AG04449 (cell line): ENCODE measurements at regions not wholly inside any gene's neighbourhood (a gene's known extent, or its start where the extent isn't known, plus 50 kb on each side); places are given as distances from the start of the nearest gene placed in this dataset.

Experiments
- CTCF ChIA-PET: fragments of 350-600 bp; formaldehyde crosslinking; extraction: SDS; loops from one replicate; lab custom pipeline; 2021; ENCODE audit warnings: antibody characterized with exemption; lab: Yijun Ruan, JAX
- POLR2A ChIA-PET: fragments of 400-600, 350-600 bp; formaldehyde crosslinking; extraction: SDS; loops from one replicate; lab custom pipeline; 2020; ENCODE audit warnings: antibody characterized with exemption, inconsistent platforms; lab: Yijun Ruan, JAX
- DNase-seq: peaks from one replicate; pipeline ENCODE4 v3.0.0-alpha.2; 2010; ENCODE audit warnings: low read depth, low spot score
- H3K4me3 ChIP-seq: 2 replicates; pipeline ENCODE4 v1.5.1; 2011; ENCODE audit warnings: low read depth, mild to moderate bottlenecking, control low read depth, low read length
- CTCF ChIP-seq: IDR thresholded peaks from one replicate; pipeline ENCODE4 v1.5.1; 2011; ENCODE audit warnings: mild to moderate bottlenecking, moderate library complexity, low read length, control low read depth, inconsistent platforms; ENCODE audit not compliant: insufficient read depth; ENCODE audit errors: missing control alignments

- DNase-seq = no peak
- POLR2A ChIA-PET = no interaction called here
- TF ChIP-seq CTCF = no peak
- H3K4me3 ChIP-seq = no peak overlapping the region
- CTCF ChIA-PET = no interaction called here
Observed at GRCh38 chr16:65846210-65846602, 520.3 kb upstream of the CDH5 start.

GRCh38 chr16:65845466-65846209 lies 520.9 kb upstream of the CDH5 start:
- DNase-seq = no peak
- TF ChIP-seq CTCF = no peak
- CTCF ChIA-PET = no interaction called here
- POLR2A ChIA-PET = no interaction called here
- H3K4me3 ChIP-seq = no peak overlapping the region

GRCh38 chr16:65843941-65844340 lies 522.5 kb upstream of the CDH5 start:
- no peak for TF ChIP-seq CTCF
- no peak overlapping the region for H3K4me3 ChIP-seq
- POLR2A ChIA-PET = no interaction called here
- no peak for DNase-seq
- CTCF ChIA-PET = interaction anchor here (1.1 kb wide), 1 partner anchor 10 kb away, joined by 3 read pairs; no protein-coding TSS in a partner anchor

GRCh38 chr16:65842067-65842466 lies 524.4 kb upstream of the CDH5 start:
- CTCF ChIA-PET = no interaction called here
- no peak for TF ChIP-seq CTCF
- H3K4me3 ChIP-seq = no peak overlapping the region
- POLR2A ChIA-PET = no interaction called here
- no peak for DNase-seq

- TF ChIP-seq CTCF = no peak
- no peak overlapping the region for H3K4me3 ChIP-seq
- no peak for DNase-seq
- ChIA-PET CTCF (no interaction called here), POLR2A (no interaction called here)
Observed at GRCh38 chr16:65838001-65838400, 528.5 kb upstream of the CDH5 start.

- no peak for DNase-seq
- TF ChIP-seq CTCF = no peak
- ChIA-PET CTCF (no interaction called here), POLR2A (no interaction called here)
- no peak overlapping the region for H3K4me3 ChIP-seq
Observed at GRCh38 chr16:65837464-65837863, 529.0 kb upstream of the CDH5 start.
